ENCODE measurements at regions not wholly inside any gene's neighbourhood (a gene's known extent, or its start where the extent isn't known, plus 50 kb on each side); places are given as distances from the start of the nearest gene placed in this dataset.

- TF ChIP-seq POLR2A (IDR thresholded peaks at IDR 0.05; ENCODE audit: low read length): no peak
- TF ChIP-seq GATA1 (IDR thresholded peaks at IDR 0.05; ENCODE audit: low read depth, low read length): no peak
Measured at GRCh38 chr14:101364503-101365328, 196.6 kb upstream of the DIO3 start.
